ENCODE measurements at regions not wholly inside any gene's neighbourhood (a gene's known extent, or its start where the extent isn't known, plus 50 kb on each side); places are given as distances from the start of the nearest gene placed in this dataset.

DNA sequence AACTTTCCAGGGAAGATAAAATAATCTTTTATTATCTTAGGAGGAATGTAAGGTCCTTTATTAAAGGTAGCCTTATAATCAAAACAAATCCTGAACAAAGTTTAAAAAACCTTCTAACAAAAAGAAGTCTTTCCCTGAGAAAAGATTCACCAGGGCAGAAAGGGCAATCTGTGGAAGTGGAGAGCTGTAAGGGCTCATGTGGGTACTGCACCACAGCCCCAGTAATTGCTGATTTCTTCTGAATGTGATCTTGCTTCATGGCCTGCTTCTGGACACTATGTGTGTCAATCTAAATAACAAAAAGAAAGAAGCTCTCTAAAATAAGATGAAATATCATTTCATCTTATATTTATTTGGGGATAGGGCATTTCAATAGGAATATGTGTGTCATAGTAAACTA lies 1501.6 kb downstream of the OTOL1 start:
- Mint-ChIP-seq H3K36me3 (ENCODE audit: low read depth) (peaks cover 7% of the 10 kb centered on the region), H3K4me1 (peaks cover 10% of the 10 kb centered on the region), H3K27ac (ENCODE audit: unreplicated experiment) (no peak overlapping the region), H3K27me3 (ENCODE audit: low read depth) (no peaks in the 10 kb centered on the region), H3K4me3 (no peak overlapping the region), H3K9me3 (peaks cover 6% of the 10 kb centered on the region)
- no peak for DNase-seq (ENCODE audit: low read depth, low spot score)
- TF ChIP-seq, protein P1, sequence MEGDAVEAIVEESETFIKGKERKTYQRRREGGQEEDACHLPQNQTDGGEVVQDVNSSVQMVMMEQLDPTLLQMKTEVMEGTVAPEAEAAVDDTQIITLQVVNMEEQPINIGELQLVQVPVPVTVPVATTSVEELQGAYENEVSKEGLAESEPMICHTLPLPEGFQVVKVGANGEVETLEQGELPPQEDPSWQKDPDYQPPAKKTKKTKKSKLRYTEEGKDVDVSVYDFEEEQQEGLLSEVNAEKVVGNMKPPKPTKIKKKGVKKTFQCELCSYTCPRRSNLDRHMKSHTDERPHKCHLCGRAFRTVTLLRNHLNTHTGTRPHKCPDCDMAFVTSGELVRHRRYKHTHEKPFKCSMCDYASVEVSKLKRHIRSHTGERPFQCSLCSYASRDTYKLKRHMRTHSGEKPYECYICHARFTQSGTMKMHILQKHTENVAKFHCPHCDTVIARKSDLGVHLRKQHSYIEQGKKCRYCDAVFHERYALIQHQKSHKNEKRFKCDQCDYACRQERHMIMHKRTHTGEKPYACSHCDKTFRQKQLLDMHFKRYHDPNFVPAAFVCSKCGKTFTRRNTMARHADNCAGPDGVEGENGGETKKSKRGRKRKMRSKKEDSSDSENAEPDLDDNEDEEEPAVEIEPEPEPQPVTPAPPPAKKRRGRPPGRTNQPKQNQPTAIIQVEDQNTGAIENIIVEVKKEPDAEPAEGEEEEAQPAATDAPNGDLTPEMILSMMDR (conservative IDR thresholded peaks at IDR 0.05): no peak

DNA sequence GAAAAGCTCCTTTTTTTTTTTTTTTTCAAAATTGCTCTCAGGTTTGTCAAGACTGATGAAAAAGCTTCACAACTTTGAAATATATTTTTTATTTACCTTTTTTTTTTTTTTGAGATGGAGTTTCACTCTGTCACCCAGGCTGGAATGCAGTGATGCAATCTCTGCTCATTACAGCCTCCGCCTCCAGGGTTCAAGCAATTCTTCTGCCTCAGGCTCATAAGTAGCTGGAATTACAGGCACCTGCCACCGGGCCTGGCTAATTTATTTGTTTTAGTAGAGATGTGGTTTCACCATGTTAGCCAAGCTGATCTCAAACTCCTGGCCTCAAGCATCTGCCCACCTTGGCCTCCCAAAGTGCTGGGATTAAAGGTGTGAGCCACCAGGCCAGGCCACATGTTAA lies 1515.0 kb downstream of the OTOL1 start:
- Mint-ChIP-seq H3K4me3 (no peak overlapping the region), H3K4me1 (no peaks in the 10 kb centered on the region), H3K27me3 (ENCODE audit: low read depth) (no peaks in the 10 kb centered on the region), H3K27ac (ENCODE audit: unreplicated experiment) (no peak overlapping the region), H3K9me3 (no peaks in the 10 kb centered on the region), H3K36me3 (ENCODE audit: low read depth) (no peaks in the 10 kb centered on the region)
- TF ChIP-seq, protein P1 (conservative IDR thresholded peaks at IDR 0.05): no peak
- no peak for DNase-seq (ENCODE audit: low read depth, low spot score)

DNA sequence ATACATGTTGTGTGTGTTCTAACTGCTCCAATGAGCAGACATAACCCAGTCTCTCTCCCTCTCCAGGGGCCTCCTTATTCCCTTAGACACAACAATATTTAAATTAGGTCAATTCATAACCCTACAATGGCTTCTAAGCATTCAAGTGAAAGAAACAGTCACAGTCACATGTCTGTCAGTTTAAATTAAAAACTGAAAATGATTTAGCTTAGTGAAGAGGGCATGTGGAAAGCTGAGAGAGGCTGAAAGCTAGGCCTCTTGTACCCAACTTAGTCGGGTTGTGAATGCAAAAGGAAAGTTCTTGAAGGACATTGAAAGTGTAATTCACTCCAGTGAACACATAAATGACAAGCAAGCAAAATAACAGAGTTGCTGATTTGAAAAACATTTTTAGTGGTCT lies 1519.6 kb downstream of the OTOL1 start:
- no peak overlapping the region for H3K4me3 Mint-ChIP-seq
- no peaks in the 10 kb centered on the region for H3K27me3 Mint-ChIP-seq (ENCODE audit: low read depth)
- H3K36me3 Mint-ChIP-seq (ENCODE audit: low read depth): no peaks in the 10 kb centered on the region
- TF ChIP-seq, protein P1 (conservative IDR thresholded peaks at IDR 0.05): no peak
- H3K27ac Mint-ChIP-seq (ENCODE audit: unreplicated experiment): no peak overlapping the region
- DNase-seq (ENCODE audit: low read depth, low spot score): no peak
- H3K4me1 Mint-ChIP-seq: no peaks in the 10 kb centered on the region
- peaks cover 8% of the 10 kb centered on the region for H3K9me3 Mint-ChIP-seq

DNA sequence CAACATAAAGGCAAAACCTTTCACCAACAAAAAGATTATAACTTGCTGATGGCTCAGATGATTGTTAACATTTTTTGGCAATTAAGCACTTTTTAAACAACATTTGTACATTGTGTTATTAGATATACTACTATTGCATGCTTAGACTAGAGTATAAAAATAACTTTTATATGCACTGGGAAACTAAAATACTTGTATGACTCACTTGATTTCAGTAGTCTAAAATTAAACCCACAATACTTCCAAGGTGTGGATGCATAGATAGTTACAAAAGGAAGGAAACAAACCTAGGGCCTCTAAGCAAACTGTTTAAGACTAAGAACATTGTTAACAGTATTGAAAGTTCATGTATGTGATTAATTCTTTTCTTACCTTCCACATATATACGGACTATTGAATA lies 1521.5 kb downstream of the OTOL1 start:
- DNase-seq (ENCODE audit: low read depth, low spot score): no peak
- no peaks in the 10 kb centered on the region for H3K36me3 Mint-ChIP-seq (ENCODE audit: low read depth)
- no peak overlapping the region for H3K4me3 Mint-ChIP-seq
- TF ChIP-seq, protein P1 (conservative IDR thresholded peaks at IDR 0.05): no peak
- no peaks in the 10 kb centered on the region for H3K27me3 Mint-ChIP-seq (ENCODE audit: low read depth)
- H3K9me3 Mint-ChIP-seq: peaks cover 8% of the 10 kb centered on the region
- H3K4me1 Mint-ChIP-seq: no peaks in the 10 kb centered on the region
- no peak overlapping the region for H3K27ac Mint-ChIP-seq (ENCODE audit: unreplicated experiment)

DNA sequence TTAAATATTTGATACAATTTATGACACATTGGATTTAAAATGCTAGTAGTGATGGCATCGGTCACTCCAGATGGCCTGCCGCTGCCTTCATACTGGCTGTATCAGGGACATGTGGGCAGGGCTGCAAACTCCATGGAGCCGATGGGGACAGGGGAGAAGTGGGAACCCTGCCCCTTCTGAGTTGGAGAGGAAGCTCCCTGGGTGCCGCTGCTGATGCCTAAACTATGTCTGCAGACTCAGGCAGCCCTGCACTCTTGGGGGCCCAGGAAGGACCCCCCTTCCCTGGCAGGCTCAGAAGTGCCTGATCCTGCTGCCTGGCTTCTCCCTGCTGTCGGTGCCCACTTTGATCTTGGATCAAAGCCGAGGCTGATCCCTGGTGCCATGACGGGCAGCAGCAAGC lies 1522.1 kb downstream of the OTOL1 start:
- H3K27me3 Mint-ChIP-seq (ENCODE audit: low read depth): no peaks in the 10 kb centered on the region
- H3K27ac Mint-ChIP-seq (ENCODE audit: unreplicated experiment): no peak overlapping the region
- H3K4me3 Mint-ChIP-seq: no peak overlapping the region
- DNase-seq (ENCODE audit: low read depth, low spot score): no peak
- TF ChIP-seq, protein P1 (conservative IDR thresholded peaks at IDR 0.05): no peak
- no peaks in the 10 kb centered on the region for H3K4me1 Mint-ChIP-seq
- H3K36me3 Mint-ChIP-seq (ENCODE audit: low read depth): no peaks in the 10 kb centered on the region
- H3K9me3 Mint-ChIP-seq: peaks cover 8% of the 10 kb centered on the region

DNA sequence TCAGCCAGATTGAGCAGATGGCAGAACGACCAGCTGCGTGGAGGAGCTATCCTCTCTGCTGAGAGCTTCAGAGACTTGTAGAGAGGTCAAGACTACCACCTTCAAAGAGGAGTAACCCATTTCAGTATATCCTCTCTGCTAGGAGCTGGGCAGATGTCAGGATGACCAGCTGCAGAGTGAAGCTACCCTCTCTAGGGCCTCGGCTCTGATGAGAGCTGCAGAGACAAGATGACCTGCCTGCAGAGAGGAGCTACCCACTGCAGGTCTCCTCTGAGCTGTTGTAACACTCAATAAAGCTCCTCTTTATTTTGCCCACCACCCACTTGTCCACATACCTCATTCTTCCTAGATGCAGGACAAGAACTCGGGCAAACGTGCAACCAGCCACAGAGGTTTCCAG lies 1522.7 kb downstream of the OTOL1 start:
- H3K27ac Mint-ChIP-seq (ENCODE audit: unreplicated experiment): no peak overlapping the region
- no peaks in the 10 kb centered on the region for H3K36me3 Mint-ChIP-seq (ENCODE audit: low read depth)
- H3K9me3 Mint-ChIP-seq: peaks cover 8% of the 10 kb centered on the region
- H3K4me1 Mint-ChIP-seq: no peaks in the 10 kb centered on the region
- no peaks in the 10 kb centered on the region for H3K27me3 Mint-ChIP-seq (ENCODE audit: low read depth)
- no peak overlapping the region for H3K4me3 Mint-ChIP-seq
- TF ChIP-seq, protein P1 (conservative IDR thresholded peaks at IDR 0.05): no peak
- DNase-seq (ENCODE audit: low read depth, low spot score): no peak

Measured in neural crest cell (in vitro differentiated cells).